ENCODE measurements at regions not wholly inside any gene's neighbourhood (a gene's known extent, or its start where the extent isn't known, plus 50 kb on each side); places are given as distances from the start of the nearest gene placed in this dataset.
"Not testable (repeated sequence)": the region's sequence is repeated elsewhere in the genome, so short reads cannot be mapped to it uniquely, and the experiment has no call there.

GRCh38 chr2:160726046-160726445 lies 232.4 kb upstream of the RBMS1 start:
- DNase-seq (ENCODE audit: low read depth in 3 of 3), result no peak

DNA sequence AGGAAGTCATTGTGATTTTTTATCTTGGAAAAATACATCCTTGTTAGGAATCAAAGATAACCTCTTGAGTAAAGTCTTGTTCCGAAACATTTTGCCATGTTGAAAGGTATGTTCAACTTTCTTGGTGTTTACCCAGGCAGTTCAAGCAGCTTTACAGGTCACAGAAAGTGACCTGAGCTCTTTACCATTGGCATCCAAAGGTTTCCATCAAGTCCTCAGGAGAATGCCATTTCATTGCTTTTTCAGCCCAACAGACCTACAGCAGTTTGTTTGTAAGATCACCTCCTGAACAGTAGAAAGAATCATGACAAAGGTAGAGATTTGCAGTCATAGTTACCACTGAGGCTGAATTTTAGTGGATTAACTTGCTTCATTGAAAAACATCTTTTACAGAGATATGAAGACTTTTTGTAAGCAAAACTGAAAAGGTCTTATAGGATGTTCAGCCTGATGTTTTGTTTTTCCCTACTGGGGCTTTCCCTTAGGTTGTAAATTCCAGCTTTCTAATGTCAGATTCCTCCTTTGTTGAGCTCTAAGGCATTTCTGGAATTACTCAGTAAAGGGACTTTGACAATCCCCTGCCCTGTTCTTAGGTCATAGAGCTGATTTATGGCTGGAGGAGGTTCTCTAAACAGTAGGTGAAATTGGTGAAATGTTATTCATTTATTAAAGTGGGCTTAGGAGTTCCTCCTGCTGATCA lies 236.8 kb upstream of the RBMS1 start:
- DNase-seq (ENCODE audit: low read depth in 3 of 3), result no peak

DNA sequence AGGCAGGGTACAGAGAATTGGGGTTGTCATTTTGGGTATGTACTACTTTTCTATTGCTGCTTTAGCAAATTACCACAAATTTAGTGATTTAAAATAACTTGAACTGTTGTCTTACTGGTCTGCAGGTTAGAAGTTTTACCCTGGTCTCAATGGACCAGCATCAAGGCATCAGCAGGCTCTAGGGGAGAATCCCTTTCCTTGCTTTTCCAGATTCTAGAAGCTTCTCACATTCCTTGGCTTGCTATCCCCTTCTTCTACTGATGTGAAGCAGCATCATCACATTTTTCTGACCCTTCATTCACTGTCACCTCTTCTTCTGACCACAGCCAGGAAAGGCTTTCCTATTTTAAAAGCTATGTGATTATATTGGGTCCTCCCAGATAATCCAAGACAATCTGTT lies 237.8 kb upstream of the RBMS1 start:
- no peak for DNase-seq (ENCODE audit: low read depth in 3 of 3)

DNA sequence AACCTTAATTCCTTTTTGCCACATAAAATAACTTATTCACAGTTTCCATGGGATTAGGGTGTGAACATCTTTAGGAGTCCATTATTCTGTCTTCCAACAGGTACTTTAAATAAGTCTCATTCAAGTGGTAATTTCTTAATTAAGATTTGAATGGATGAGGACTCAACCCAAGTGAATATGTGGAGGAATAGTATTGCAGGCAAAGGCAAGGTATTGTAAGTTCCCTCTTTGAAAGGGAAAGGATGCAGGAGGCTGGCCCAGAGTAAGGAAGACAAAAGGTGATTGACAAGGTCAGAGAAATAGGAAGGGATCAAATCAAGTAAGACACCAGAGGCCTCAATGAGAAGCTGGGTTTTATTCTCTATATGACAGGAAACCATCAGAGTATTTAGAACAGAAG lies 238.2 kb upstream of the RBMS1 start:
- no peak for DNase-seq (ENCODE audit: low read depth in 3 of 3)

DNA sequence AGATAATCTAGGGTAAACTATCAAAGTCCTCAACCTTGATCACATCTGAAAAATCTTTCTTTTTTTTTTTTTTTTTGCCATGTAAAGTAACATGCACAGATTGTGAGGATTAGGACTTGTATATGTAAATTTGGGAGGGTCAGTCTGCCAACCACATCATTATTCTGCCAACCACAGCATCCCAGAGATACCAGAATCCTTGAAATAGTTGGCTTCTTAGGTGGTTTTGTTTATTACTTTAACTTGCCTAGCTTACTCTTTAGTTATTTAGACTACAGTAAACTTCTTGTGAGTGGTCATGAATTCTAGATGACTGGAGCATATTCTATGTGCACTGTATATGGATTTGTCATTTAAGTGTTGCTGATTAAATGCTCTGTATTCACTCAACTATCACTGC lies 242.1 kb upstream of the RBMS1 start:
- DNase-seq (ENCODE audit: low read depth in 3 of 3), result no peak

DNA sequence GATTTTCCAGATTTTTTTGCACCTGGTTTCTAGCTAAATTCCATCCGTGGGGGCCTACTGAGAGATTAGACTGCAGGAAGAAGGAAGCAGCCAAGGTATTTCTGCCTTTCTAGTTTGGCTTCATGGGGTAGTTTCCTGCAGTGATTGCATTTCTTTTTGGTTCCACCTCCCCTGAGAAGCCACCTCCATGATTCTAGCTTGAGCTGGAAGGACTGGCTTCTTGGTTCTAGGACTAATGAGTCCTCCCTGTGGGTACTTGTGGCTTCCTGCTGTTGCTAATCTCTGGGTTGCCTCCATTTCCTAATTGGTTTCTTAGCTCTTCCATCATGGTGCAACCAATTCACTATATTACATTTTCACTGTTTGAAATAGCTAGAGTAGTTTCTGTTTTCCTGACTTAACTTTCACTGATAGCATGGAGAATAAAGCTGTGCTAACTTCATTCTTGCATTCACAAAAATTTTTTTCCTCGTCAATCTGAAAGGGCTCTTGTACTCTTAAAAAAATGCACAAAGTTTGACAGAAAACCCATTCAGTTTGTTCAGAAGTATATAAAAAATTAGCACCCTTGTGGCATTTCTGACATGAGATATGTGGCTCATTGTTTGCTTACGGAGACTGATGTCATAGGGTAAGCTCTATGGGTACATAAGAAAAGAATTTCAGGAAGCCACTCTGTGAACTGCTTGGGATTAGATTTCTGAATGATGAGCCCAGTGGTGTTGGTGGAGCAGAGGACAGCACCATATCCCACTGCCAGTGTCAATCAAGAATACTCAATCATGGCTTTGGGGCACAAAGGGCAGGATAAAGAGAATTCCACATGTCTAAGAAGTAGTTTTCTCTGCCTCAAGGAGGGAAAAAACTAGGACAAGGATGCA lies 242.8 kb upstream of the RBMS1 start:
- DNase-seq (ENCODE audit: low read depth in 3 of 3), result no peak

DNA sequence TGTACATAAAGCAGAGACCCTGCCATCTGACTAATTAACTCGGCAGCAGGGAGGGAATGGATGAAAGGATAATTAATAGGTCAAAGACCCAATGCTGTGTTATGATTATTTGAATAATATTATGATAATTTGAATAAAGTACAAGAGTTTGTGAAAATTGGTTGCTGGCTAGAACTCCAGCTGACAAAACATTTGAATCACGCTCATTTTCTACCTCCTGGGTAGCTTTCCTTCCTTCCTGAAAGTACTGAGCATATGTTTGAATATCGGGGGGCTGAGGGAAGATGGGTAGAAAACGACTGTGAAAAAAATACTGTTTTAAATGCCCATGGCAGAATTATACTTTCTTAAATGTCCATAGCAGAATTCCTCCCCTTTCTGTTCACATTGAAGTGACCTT lies 243.6 kb upstream of the RBMS1 start:
- no peak for DNase-seq (ENCODE audit: low read depth in 3 of 3)

- no peak for DNase-seq (ENCODE audit: low read depth in 3 of 3)
Observed at GRCh38 chr2:160741271-160741670, 247.7 kb upstream of the RBMS1 start.

DNA sequence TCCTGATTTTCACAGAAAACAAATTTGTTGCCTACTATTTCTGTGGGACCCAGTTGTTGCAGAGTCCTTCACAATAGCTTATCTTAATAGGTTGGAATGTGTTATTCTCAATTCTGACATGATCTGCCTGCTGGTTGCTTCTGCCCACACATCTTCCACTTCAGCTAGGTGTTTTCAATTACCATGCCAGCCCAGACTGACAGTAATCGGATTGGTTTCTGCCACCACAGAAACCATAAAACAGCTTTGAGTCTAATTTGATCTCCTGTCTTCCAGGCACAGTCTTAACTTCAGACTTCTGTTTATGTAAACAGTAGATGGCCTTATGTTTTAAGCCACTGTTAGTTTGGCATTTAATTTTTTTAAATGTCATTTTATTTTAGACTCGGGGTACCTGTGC lies 248.2 kb upstream of the RBMS1 start:
- DNase-seq (ENCODE audit: low read depth in 3 of 3), result no peak

DNA sequence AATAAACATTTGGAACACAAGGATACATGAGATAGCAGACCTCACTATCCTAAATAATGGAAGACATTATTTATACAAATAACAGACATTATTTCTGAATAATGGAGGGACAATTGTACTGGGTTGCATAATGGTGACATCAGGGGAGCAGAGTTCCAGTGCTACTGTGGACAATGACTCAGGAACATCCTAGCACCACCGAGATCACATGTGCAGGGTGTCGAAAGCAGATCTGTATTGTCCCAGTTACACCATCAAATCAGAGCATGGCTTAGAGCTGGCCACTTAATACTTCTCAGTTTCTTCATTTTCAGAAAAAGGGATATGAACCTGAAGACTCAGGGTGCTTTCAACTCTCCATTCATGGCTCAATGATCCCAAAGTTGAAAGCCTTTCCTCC lies 249.1 kb upstream of the RBMS1 start:
- DNase-seq (ENCODE audit: low read depth in 3 of 3), result no peak

DNA sequence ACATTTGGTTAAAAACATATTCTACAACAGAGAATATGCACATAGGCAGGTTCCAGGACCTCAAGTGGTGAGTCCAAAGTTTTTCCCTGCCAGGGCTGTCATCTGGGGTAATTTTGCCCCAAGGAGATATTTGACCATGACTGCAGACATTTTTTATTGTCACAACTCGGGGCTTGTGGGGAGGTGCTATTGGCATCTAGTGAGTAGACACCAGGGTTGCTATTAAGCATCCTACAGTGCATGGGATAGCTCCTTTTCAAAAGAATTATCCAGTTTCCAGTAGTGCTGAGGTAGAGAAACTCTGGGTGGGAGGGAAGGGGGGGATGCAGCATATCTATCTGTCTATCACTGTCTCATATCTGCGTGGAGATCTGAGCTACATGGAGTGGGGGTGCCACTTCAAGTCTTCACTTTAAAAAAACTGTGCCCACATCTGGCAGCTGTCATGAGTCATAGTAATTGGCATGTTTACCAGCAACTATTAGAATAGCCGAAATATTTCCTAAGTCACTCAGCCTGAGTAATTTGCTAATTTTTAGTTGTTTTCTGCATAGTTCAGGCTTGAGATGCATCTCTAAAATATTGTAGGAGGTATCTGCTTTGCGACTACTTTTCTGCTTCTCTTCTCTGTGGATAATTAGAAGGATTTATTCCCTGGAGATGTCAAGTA lies 254.0 kb upstream of the RBMS1 start:
- DNase-seq (ENCODE audit: low read depth in 3 of 3), result no peak

- no peak for DNase-seq (ENCODE audit: low read depth in 3 of 3)
Observed at GRCh38 chr2:160751021-160751420, 257.4 kb upstream of the RBMS1 start.

DNA sequence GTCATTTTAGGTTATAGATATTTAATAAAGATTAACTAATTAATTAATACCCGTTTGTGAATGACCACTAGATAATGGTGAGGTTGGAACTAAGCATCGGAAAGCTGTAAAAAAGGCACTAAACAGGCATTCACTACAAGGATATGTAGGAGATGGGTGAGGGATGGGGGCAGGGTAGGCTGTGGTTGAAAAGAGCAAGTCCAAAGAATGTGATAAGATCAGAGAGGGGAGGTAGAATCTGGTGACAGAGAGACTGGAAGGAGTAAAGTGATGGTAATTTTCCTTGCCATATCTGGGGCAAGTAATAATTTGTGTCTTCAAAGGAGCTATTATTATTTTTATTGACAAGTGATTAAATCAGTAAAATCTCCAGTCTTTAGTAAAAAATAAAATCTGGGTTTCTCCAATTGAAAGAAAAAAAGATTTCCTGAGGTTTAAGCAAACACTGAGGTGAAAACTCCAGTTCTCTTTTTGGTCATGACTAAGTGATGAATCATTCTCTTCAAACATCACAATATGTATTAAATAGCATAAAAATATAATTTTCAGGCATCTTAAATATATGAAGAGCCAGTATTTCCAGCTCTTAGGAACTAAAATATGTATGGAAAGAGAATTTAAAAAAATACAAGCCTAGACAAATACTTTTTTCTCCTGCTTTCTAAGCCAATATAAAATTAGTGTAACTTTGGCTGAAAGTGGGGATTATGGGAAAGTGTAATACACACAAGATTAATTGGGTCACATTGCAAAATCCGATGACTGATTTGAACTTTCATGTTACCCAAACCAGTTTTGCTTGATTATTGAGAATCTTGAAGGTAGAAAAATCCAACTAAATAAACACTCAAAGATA lies 259.1 kb upstream of the RBMS1 start:
- DNase-seq (ENCODE audit: low read depth in 3 of 3), result no peak

GRCh38 chr2:160753331-160753654 lies 259.7 kb upstream of the RBMS1 start:
- DNase-seq (ENCODE audit: low read depth in 3 of 3), result no peak

DNA sequence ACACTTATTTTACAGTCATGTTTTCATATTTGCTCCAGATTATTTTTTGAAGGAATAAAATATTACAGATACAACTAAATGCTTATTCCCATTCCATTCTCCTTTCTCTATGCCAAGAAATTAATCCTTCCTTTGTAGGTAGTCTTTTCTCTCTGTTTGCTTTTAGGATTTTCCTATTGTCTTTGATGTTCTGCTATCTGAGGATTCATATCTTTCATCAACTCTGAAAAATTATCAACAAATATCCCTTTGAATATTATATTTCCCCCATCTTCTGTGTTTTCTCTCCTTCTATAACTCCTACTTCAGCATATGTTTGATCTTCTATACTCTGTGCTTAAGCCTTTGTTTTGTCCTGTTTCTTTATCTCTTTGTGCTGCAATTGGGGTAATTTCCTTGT lies 260.4 kb upstream of the RBMS1 start:
- no peak for DNase-seq (ENCODE audit: low read depth in 3 of 3)

- no peak for DNase-seq (ENCODE audit: low read depth in 3 of 3)
Observed at GRCh38 chr2:160756481-160756880, 262.9 kb upstream of the RBMS1 start.

GRCh38 chr2:160762493-160763128 lies 269.0 kb upstream of the RBMS1 start:
- not testable (repeated sequence) for DNase-seq (ENCODE audit: low read depth in 3 of 3)

DNA sequence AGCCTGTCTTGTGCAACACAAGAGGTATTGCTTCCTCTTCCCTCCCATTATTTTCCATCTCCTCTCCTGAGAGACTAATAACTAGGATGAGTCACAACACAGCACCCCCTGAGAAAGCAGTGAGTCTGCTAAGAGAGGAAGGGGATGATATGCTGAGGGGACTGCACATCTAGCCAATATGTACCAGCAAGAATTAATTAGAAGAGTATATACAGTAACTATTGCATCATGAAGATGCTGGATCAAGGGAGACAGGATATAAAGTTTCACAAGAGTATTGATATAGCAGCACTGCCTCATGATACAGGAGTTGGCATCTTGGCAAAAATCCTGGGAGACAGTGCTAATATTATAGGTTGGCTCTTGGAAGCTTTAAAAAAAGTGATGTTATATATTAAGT lies 289.9 kb upstream of the RBMS1 start:
- no peak for DNase-seq (ENCODE audit: low read depth in 3 of 3)

- DNase-seq (ENCODE audit: low read depth in 3 of 3), result no peak
Observed at GRCh38 chr2:160784034-160784433, 290.4 kb upstream of the RBMS1 start.

DNA sequence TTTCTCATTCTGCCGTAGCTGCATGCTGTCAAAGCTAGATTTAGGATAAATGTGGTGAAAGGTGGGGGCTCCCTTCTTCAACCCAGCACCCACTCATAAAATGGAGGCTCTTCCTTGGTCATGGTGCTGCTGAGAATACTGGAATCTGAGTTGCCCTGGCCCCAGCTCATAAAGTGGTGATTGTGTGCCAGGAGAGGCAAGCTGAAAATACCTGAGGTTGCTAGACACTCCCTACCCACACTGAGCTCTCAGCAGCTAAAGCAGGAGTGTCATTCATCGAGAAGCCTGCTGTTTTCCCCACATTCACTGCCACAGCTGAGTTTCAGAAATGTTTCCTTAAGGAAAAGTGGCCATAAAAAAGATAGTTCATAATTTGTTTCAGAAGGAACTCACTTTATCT lies 297.1 kb upstream of the RBMS1 start:
- DNase-seq (ENCODE audit: low read depth in 3 of 3), result no peak

DNA sequence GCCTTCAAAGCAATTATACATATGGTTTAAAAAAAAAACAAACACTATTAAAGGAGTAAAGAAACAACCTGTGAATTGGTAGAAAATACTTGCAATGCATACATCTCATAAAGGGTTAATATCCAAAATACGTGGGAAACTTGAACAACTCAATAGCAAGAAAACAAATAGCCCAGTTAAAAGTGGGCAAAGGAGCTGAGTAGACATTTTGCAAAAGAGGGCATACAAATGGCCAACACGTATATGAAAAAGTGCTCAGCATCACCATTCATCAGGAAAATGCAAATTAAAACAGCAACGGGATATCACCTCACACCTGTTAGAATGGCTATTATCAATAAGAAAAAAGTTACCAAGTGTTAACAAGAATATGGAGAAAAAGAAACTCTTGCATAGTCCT lies 298.3 kb upstream of the RBMS1 start:
- DNase-seq (ENCODE audit: low read depth in 3 of 3), result no peak

DNA sequence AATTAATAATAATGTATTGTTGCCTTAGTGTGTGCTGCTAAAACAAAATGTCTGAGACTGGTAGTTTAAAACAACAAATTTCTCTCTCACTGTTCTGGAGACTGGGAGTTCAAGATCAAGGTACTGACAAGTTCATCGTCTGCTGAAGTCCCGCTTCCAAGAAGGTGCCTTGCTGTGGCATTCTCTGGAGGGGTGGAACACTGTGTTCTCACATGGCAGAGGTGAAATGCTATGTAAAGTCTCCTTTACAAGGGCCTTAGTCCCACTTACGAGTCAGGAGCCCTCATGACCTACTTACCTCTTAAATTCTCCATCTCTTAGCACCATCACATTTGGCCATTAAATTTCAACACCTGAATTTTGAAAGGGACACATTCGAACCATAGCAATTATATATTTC lies 299.2 kb upstream of the RBMS1 start:
- DNase-seq (ENCODE audit: low read depth in 3 of 3), result no peak

All from stimulated activated CD4-positive, alpha-beta T cell treated with anti-CD3 and anti-CD28 coated beads, TNF-alpha, amount 100 ng/mL, for 48 hours (primary cell).